GM23338 (cell line): ENCODE measurements at regions not wholly inside any gene's neighbourhood (a gene's known extent, or its start where the extent isn't known, plus 50 kb on each side); places are given as distances from the start of the nearest gene placed in this dataset.

Experiments
- ATAC-seq: fragments of 200-7000 bp; cut with Tn5 transposase; 3 replicates; pipeline ENCODE4 v1.9.1; 2020
- DNase-seq: peaks from one replicate; pipeline ENCODE4 v3.0.0-alpha.2; 2015; ENCODE audit warnings: low spot score
- H2AFZ ChIP-seq: fragments of 200-600 bp; sonication (generic); 2 replicates; pipeline ENCODE4 v1.8.0; 2016; ENCODE audit warnings: antibody characterized with exemption, mild to moderate bottlenecking, moderate library complexity
- H3F3A ChIP-seq: fragments of 200-600 bp; sonication (generic); replicated peaks from 2 replicates; pipeline ENCODE4 v1.8.0; 2017; ENCODE audit warnings: antibody characterized with exemption, mixed run types, low read depth
- H3K27ac ChIP-seq: fragments of 200-600 bp; sonication (generic); 2 replicates; pipeline ENCODE4 v1.6.1; 2016; ENCODE audit warnings: low read depth
- H3K27me3 ChIP-seq: fragments of 200-600 bp; sonication (generic); 2 replicates; pipeline ENCODE4 v1.8.0; 2016; ENCODE audit warnings: mild to moderate bottlenecking, mixed run types, moderate library complexity; ENCODE audit not compliant: insufficient read depth
- H3K36me3 ChIP-seq: fragments of 200-600 bp; sonication (generic); 2 replicates; pipeline ENCODE4 v1.8.0; 2016; ENCODE audit warnings: mild to moderate bottlenecking; ENCODE audit not compliant: insufficient read depth
- H3K4me1 ChIP-seq: fragments of 200-600 bp; sonication (generic); 2 replicates; pipeline ENCODE4 v1.8.0; 2016; ENCODE audit warnings: mild to moderate bottlenecking, moderate library complexity; ENCODE audit not compliant: insufficient read depth
- H3K4me2 ChIP-seq: fragments of 200-600 bp; sonication (generic); 2 replicates; pipeline ENCODE4 v1.7.1; 2017; ENCODE audit warnings: mixed run types
- H3K4me3 ChIP-seq: fragments of 200-600 bp; sonication (generic); 2 replicates; pipeline ENCODE4 v1.6.1; 2016; ENCODE audit warnings: mixed run types
- H3K79me2 ChIP-seq: fragments of 200-600 bp; sonication (generic); replicated peaks from 2 replicates; pipeline ENCODE4 v1.8.0; 2017; ENCODE audit warnings: mild to moderate bottlenecking; ENCODE audit not compliant: insufficient read depth
- H3K9me2 ChIP-seq: fragments of 200-600 bp; sonication (generic); 2 replicates; pipeline ENCODE4 v1.8.0; 2017; ENCODE audit not compliant: insufficient read depth
- H4K20me1 ChIP-seq: fragments of 200-600 bp; sonication (generic); replicated peaks from 2 replicates; pipeline ENCODE4 v1.8.0; 2017; ENCODE audit warnings: mild to moderate bottlenecking; ENCODE audit not compliant: insufficient read depth
- H3K27ac Mint-ChIP-seq: 2 replicates; pipeline ENCODE4 v1.8.0; 2020; ENCODE audit warnings: inconsistent platforms, mild to moderate bottlenecking, moderate library complexity, mixed read lengths
- H3K27me3 Mint-ChIP-seq: 3 replicates; pipeline ENCODE4 v1.8.0; 2022; ENCODE audit warnings: low read depth, mild to moderate bottlenecking, moderate library complexity, mixed read lengths, inconsistent platforms; ENCODE audit not compliant: insufficient read depth, poor library complexity
- H3K36me3 Mint-ChIP-seq: 3 replicates; pipeline ENCODE4 v1.8.0; 2021; ENCODE audit warnings: low read depth, mild to moderate bottlenecking, inconsistent platforms, moderate library complexity, mixed read lengths
- H3K4me1 Mint-ChIP-seq: 3 replicates; pipeline ENCODE4 v1.8.0; 2020; ENCODE audit warnings: mild to moderate bottlenecking, inconsistent platforms, mixed read lengths
- H3K4me3 Mint-ChIP-seq: 3 replicates; pipeline ENCODE4 v1.8.0; 2021; ENCODE audit warnings: moderate library complexity, mild to moderate bottlenecking, inconsistent platforms, mixed read lengths
- H3K9me3 Mint-ChIP-seq: 3 replicates; pipeline ENCODE4 v1.8.0; 2020; ENCODE audit warnings: moderate library complexity, mild to moderate bottlenecking, inconsistent platforms, mixed read lengths
- EZH2 ChIP-seq: fragments of 200-600 bp; sonication (generic); IDR thresholded peaks from one replicate; pipeline ENCODE4 v1.8.0; 2017; ENCODE audit warnings: antibody characterized with exemption, mild to moderate bottlenecking, low read depth; ENCODE audit not compliant: unreplicated experiment
- EZH2phosphoT487 ChIP-seq: fragments of 200-600 bp; sonication (generic); IDR thresholded peaks from one replicate; pipeline ENCODE4 v1.8.1; 2018; ENCODE audit warnings: antibody characterized with exemption; ENCODE audit not compliant: unreplicated experiment
- JUNB ChIP-seq: IDR thresholded peaks from one replicate; pipeline ENCODE4 v1.6.1; 2016; ENCODE audit warnings: antibody characterized with exemption; ENCODE audit not compliant: unreplicated experiment
- NANOG ChIP-seq: IDR thresholded peaks from 2 replicates; pipeline ENCODE4 v1.6.1; 2016; ENCODE audit warnings: antibody characterized with exemption, borderline replicate concordance
- POLR2AphosphoS5 ChIP-seq: IDR thresholded peaks from 2 replicates; pipeline ENCODE4 v1.6.1; 2016; ENCODE audit warnings: antibody characterized with exemption, low read depth
- STAT1 ChIP-seq: IDR thresholded peaks from one replicate; pipeline ENCODE4 v1.6.1; 2016; ENCODE audit warnings: antibody characterized with exemption; ENCODE audit not compliant: unreplicated experiment
- ZNF114 ChIP-seq: fragments of 250-450 bp; sonication (Bioruptor Pico); IDR thresholded peaks from 2 replicates; pipeline ENCODE4 v1.5.0; 2020; ENCODE audit warnings: mild to moderate bottlenecking, moderate library complexity
- ZNF331 ChIP-seq: fragments of 250-450 bp; sonication (Bioruptor Pico); IDR thresholded peaks from 2 replicates; pipeline ENCODE4 v1.5.0; 2020; ENCODE audit warnings: low read depth, mild to moderate bottlenecking, moderate library complexity
- TF ChIP-seq, protein P1 (sequence below): IDR thresholded peaks from 2 replicates; pipeline ENCODE4 v1.6.1; 2016; ENCODE audit warnings: antibody characterized with exemption
- TF ChIP-seq, protein P2 (sequence below): IDR thresholded peaks from one replicate; pipeline ENCODE4 v1.6.1; 2018; ENCODE audit warnings: antibody characterized with exemption; ENCODE audit not compliant: unreplicated experiment
- TF ChIP-seq, protein P3 (sequence below), 2 experiments: fragments of 200-600 bp in 1 of 2; sonication (generic) in 1 of 2; conservative IDR thresholded peaks; 2 replicates each; pipeline versions ENCODE4 v1.5.1 to v1.6.1; 2016 to 2017; ENCODE audit warnings: antibody characterized with exemption in 2 of 2, low read depth in 2 of 2, mild to moderate bottlenecking in 2 of 2, moderate library complexity in 1 of 2

DNA sequence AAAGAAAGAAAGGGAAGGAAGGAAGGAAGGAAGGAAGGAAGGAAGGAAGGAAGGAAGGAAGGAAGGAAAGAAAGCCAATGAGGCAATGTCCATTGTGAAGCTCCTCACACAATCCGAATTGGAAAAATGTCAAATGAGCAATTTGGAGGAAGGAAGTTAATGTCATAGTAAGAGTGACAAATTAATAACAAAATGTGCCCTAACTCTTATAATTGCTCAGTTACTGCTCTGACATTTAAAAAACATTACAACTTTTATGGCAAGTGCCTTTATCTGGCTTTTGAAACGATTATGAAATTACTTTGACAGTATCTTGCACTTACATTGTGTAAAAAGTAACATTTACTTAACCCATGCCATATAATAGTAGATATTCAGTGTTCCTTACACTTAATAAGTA is 96.5 kb upstream of the EFHC2 start:
- Mint-ChIP-seq H3K27me3 (peaks cover 2% of the 10 kb centered on the region), H3K36me3 (no peaks in the 10 kb centered on the region), H3K27ac (no peak overlapping the region), H3K4me3 (no peak overlapping the region), H3K4me1 (no peaks in the 10 kb centered on the region), H3K9me3 (no peaks in the 10 kb centered on the region; the same call in 2 of the 3 replicates)
- ATAC-seq (no peak), DNase-seq (no peak)
- Histone ChIP-seq H3K4me2 (no peak overlapping the region), H3K9me2 (no peaks in the 10 kb centered on the region), H3K27ac (no peak overlapping the region), H3K4me3 (no peak overlapping the region), H3K36me3 (no peaks in the 10 kb centered on the region), H2AFZ (no peak overlapping the region), H4K20me1 (no peaks in the 10 kb centered on the region), H3F3A (no peaks in the 10 kb centered on the region), H3K27me3 (no peaks in the 10 kb centered on the region), H3K4me1 (no peaks in the 10 kb centered on the region), H3K79me2 (no peaks in the 10 kb centered on the region)
- TF ChIP-seq, protein P1, sequence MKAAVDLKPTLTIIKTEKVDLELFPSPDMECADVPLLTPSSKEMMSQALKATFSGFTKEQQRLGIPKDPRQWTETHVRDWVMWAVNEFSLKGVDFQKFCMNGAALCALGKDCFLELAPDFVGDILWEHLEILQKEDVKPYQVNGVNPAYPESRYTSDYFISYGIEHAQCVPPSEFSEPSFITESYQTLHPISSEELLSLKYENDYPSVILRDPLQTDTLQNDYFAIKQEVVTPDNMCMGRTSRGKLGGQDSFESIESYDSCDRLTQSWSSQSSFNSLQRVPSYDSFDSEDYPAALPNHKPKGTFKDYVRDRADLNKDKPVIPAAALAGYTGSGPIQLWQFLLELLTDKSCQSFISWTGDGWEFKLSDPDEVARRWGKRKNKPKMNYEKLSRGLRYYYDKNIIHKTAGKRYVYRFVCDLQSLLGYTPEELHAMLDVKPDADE, result no peak
- no peak for TF ChIP-seq EZH2
- no peak for TF ChIP-seq STAT1
- no peak for TF ChIP-seq EZH2phosphoT487
- no peak for TF ChIP-seq ZNF331 (CRISPR knock-in tag)
- TF ChIP-seq NANOG, result no peak
- TF ChIP-seq, protein P2, sequence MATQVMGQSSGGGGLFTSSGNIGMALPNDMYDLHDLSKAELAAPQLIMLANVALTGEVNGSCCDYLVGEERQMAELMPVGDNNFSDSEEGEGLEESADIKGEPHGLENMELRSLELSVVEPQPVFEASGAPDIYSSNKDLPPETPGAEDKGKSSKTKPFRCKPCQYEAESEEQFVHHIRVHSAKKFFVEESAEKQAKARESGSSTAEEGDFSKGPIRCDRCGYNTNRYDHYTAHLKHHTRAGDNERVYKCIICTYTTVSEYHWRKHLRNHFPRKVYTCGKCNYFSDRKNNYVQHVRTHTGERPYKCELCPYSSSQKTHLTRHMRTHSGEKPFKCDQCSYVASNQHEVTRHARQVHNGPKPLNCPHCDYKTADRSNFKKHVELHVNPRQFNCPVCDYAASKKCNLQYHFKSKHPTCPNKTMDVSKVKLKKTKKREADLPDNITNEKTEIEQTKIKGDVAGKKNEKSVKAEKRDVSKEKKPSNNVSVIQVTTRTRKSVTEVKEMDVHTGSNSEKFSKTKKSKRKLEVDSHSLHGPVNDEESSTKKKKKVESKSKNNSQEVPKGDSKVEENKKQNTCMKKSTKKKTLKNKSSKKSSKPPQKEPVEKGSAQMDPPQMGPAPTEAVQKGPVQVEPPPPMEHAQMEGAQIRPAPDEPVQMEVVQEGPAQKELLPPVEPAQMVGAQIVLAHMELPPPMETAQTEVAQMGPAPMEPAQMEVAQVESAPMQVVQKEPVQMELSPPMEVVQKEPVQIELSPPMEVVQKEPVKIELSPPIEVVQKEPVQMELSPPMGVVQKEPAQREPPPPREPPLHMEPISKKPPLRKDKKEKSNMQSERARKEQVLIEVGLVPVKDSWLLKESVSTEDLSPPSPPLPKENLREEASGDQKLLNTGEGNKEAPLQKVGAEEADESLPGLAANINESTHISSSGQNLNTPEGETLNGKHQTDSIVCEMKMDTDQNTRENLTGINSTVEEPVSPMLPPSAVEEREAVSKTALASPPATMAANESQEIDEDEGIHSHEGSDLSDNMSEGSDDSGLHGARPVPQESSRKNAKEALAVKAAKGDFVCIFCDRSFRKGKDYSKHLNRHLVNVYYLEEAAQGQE, result no peak
- TF ChIP-seq, protein P3, sequence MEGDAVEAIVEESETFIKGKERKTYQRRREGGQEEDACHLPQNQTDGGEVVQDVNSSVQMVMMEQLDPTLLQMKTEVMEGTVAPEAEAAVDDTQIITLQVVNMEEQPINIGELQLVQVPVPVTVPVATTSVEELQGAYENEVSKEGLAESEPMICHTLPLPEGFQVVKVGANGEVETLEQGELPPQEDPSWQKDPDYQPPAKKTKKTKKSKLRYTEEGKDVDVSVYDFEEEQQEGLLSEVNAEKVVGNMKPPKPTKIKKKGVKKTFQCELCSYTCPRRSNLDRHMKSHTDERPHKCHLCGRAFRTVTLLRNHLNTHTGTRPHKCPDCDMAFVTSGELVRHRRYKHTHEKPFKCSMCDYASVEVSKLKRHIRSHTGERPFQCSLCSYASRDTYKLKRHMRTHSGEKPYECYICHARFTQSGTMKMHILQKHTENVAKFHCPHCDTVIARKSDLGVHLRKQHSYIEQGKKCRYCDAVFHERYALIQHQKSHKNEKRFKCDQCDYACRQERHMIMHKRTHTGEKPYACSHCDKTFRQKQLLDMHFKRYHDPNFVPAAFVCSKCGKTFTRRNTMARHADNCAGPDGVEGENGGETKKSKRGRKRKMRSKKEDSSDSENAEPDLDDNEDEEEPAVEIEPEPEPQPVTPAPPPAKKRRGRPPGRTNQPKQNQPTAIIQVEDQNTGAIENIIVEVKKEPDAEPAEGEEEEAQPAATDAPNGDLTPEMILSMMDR (conservative IDR thresholded peaks at IDR 0.05; ENCODE audit: low read depth in 2 of 2), result no peak
- TF ChIP-seq JUNB, result no peak
- TF ChIP-seq POLR2AphosphoS5, result no peak
- TF ChIP-seq ZNF114, result no peak
